ENCODE measurements at regions not wholly inside any gene's neighbourhood (a gene's known extent, or its start where the extent isn't known, plus 50 kb on each side); places are given as distances from the start of the nearest gene placed in this dataset.

GRCh38 chr5:152704286-152704685 is 299.2 kb upstream of the NMUR2 start:
- no peak for DNase-seq (ENCODE audit: low spot score in 2 of 2)
- Histone ChIP-seq H3K4me1 (no peaks in the 10 kb centered on the region), H3K9me3 (no peaks in the 10 kb centered on the region), H3K27ac (no peak overlapping the region), H3K27me3 (no peaks in the 10 kb centered on the region), H3K36me3 (no peaks in the 10 kb centered on the region), H3K4me3 (no peak overlapping the region)
- TF ChIP-seq, protein P1, sequence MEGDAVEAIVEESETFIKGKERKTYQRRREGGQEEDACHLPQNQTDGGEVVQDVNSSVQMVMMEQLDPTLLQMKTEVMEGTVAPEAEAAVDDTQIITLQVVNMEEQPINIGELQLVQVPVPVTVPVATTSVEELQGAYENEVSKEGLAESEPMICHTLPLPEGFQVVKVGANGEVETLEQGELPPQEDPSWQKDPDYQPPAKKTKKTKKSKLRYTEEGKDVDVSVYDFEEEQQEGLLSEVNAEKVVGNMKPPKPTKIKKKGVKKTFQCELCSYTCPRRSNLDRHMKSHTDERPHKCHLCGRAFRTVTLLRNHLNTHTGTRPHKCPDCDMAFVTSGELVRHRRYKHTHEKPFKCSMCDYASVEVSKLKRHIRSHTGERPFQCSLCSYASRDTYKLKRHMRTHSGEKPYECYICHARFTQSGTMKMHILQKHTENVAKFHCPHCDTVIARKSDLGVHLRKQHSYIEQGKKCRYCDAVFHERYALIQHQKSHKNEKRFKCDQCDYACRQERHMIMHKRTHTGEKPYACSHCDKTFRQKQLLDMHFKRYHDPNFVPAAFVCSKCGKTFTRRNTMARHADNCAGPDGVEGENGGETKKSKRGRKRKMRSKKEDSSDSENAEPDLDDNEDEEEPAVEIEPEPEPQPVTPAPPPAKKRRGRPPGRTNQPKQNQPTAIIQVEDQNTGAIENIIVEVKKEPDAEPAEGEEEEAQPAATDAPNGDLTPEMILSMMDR (IDR thresholded peaks at IDR 0.05) = no peak
- intact Hi-C loops (cut with DNase I) = no loop called here

GRCh38 chr5:152711801-152712388 is 306.8 kb upstream of the NMUR2 start:
- Histone ChIP-seq H3K4me1 (peaks cover 0 to 5% of the 10 kb centered on the region in 2 donors), H3K9me3 (no peaks in the 10 kb centered on the region), H3K27ac (no peak overlapping the region), H3K36me3 (no peaks in the 10 kb centered on the region), H3K4me3 (no peak overlapping the region), H3K27me3 (no peaks in the 10 kb centered on the region)
- TF ChIP-seq, protein P1 (IDR thresholded peaks at IDR 0.05) = no peak
- intact Hi-C loops (cut with DNase I) = loop anchor here (10.0 kb wide), 1 partner anchor 1253 kb away; no protein-coding TSS in a partner anchor
- no peak for DNase-seq (ENCODE audit: low spot score in 2 of 2)

- no peak overlapping the region for H3K4me3 ChIP-seq
- no peak overlapping the region for H3K27ac ChIP-seq
- peaks cover 0 to 19% of the 10 kb centered on the region in 2 donors for H3K9me3 ChIP-seq
- TF ChIP-seq, protein P1 (IDR thresholded peaks at IDR 0.05) = no peak
- peaks cover 0 to 5% of the 10 kb centered on the region in 2 donors for H3K4me1 ChIP-seq
- no peak for DNase-seq (ENCODE audit: low spot score in 2 of 2)
- H3K36me3 ChIP-seq = no peaks in the 10 kb centered on the region
- H3K27me3 ChIP-seq = no peaks in the 10 kb centered on the region
- intact Hi-C loops (cut with DNase I) = loop anchor here (10.0 kb wide), 1 partner anchor 1247 kb away; no protein-coding TSS in a partner anchor
Measured at GRCh38 chr5:152717393-152717792, 312.3 kb upstream of the NMUR2 start.

- no peak for DNase-seq (ENCODE audit: low spot score in 2 of 2)
- no peaks in the 10 kb centered on the region for H3K36me3 ChIP-seq
- TF ChIP-seq, protein P1 (IDR thresholded peaks at IDR 0.05) = no peak
Measured at GRCh38 chr5:152723482-152723881, 318.4 kb upstream of the NMUR2 start.

DNA sequence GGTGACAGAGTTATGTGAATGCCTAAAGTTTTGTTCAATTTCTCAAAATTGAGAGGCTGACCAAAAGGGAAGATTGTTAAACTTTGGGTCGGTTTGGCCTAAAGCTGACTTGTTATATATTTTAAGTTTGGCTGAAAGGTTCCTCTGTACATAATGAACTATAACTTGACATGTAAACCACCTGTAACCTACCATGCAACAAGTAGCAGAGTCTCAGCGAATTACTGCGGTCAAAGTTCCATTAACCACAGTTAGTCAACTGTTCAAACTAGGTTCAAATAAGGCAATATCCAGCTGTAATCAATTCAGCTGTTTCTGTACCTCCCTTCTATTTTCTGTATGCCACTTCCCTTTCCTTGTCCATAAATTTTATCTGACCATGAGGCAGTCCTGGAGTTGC is 325.1 kb upstream of the NMUR2 start:
- Histone ChIP-seq H3K9me3 (peaks cover 0 to 15% of the 10 kb centered on the region in 2 donors), H3K4me1 (no peaks in the 10 kb centered on the region), H3K36me3 (no peaks in the 10 kb centered on the region), H3K4me3 (no peak overlapping the region), H3K27ac (no peak overlapping the region), H3K27me3 (no peaks in the 10 kb centered on the region)
- TF ChIP-seq, protein P1 (IDR thresholded peaks at IDR 0.05) = no peak
- DNase-seq (ENCODE audit: low spot score in 2 of 2) = no peak
- intact Hi-C loops (cut with DNase I) = no loop called here

More at GRCh38 chr5:152723482-152723881, 318.4 kb upstream of the NMUR2 start:
- no peaks in the 10 kb centered on the region for H3K27me3 ChIP-seq
- no peak overlapping the region for H3K27ac ChIP-seq
- intact Hi-C loops (cut with DNase I) = no loop called here
- H3K4me3 ChIP-seq = no peak overlapping the region
- peaks cover 0 to 48% of the 10 kb centered on the region in 2 donors for H3K9me3 ChIP-seq
- H3K4me1 ChIP-seq = no peaks in the 10 kb centered on the region
